Muscle of arm (tissue), 1 donor: ENCODE measurements at regions not wholly inside any gene's neighbourhood (a gene's known extent, or its start where the extent isn't known, plus 50 kb on each side); places are given as distances from the start of the nearest gene placed in this dataset.

Experiments used
- DNase-seq: peaks from one replicate; pipeline ENCODE4 v3.0.0-alpha.2; 2013

DNA sequence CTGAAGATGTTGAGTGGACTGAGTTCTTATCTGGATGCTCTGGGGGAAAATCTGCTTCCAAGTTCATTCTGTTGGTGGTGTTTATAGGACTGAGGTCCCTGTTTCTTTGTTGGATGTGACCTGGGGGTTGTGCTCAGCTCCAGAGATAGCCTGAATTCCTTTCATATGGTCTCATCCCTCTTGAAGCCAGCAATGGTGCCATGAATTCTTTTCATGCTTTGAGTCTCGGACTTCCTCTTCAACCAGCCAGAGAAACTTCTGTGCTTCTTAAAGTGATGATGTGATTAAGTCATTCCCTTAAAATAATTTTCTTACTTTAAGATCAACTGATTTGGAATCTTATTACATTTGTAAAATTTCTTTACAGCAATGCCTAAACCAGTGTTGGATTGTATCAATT, 233.8 kb upstream of the UGT8 start:
- no peak for DNase-seq

DNA sequence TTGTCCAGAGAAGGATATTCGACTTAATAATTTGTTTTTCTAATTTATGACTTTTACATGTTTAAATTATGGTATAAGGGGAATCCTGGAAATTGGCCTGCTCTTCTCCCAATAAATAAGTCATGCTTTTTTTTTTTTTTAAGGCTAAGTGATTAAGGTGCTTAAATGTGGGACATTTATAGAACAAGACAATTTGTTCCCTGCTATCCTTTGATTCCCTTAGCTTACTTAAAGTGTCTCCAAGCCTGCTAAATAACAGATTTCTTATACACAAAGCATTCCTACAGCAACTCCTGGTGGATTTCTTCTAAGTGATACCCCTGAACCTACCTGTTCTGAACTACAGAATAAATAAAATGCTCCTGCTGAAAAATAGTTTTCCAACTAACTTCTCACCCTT, 233.0 kb upstream of the UGT8 start:
- no peak for DNase-seq

DNA sequence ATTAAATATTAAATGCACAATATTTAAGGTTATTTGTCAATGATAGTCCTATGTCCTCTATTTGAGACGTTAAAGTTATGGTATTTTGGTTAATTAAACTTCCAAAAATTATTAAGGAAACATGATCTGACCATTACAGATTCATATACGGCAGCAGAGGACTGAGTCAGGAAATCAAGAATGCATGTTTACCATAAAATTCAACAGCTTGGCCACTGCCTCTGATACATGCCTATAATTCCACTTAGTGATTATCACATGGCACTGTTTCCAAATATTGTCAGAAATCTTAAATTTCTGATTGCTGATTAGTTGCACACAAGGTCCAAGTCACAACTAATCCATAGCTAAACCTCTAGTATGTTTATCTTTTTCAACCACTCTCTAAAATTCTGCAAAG, 232.2 kb upstream of the UGT8 start:
- DNase-seq: no peak

DNA sequence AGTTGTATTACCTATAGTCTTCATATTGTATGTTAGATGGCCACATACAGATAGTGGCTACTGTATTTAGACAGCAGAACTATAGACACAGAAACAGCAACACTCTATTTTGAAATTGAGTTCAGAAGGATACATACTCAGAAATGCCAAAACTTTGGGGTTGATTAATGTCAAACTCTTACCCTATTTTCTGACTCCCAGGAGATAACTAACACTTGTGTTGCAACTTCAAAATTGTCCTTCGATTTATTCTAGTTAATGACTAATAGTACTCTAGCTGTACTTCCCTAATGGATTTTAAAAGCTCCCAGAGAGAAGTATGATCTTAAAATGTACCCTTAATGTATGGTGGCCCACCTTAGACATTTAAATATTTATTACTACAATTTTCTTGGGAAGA, 229.9 kb upstream of the UGT8 start:
- no peak for DNase-seq

DNA sequence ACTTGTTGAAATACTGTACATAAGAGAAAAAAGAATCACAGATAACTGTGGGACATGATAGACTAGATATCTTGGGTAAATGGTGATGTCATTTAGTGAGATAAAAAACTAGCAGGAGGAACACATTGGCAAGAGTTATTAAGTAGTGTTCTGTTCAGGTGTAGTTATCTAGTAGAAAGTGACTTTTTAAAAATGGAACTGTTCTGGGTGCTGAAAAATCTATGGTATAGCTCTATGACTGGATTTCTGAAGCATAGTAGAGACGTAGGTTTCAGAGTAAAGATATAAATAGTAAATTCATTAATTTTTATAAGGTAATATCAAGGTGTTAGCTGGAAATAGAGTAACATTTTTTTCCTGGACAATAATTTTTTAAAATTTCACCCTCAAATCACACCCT, 225.1 kb upstream of the UGT8 start:
- no peak for DNase-seq

DNA sequence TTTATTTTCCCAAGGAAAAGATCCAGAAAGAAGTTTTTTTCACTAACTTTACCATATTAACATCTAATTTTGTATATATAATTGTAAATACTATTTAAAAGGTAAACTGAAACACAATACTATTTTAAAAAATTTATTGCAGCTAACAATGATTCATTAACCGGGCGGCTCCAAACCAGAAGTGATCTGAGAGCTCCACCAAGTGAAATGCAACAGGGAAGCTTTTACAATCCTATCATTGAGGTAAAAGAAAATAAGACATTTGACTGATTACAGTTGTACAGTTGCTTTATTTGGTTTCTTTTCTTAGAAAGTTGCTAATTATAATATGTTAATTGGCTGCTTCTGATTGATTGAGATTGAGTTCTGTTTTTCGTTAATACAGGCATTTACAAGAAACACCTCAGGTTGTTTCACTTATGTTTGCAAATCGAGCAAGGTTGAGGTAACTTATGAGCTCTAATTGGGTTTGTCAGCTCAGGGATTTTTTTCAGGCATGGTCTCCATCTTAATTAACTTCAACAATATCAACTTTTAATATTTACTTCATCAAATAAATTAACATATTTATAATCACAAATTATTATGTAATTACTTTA, 220.2 kb upstream of the UGT8 start:
- DNase-seq: peak; percentile 38

DNA sequence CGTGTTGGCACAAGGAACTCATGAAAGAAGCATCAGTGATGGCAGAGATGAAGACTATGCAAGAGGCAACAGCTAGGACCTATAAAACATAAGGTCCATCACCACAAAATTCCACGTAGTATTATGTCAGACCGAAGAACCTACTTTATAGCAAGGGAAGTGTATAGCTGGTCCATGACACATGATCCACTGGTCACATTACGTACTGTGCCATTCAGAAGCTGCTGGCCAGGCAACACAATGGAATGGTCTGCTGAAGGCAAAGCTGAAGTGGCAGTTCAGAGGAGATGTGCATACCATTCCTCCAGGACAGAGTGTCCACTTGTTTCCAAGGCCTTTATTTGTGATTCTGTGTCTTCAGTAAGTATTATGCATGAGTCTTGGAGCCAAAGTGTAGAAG, 215.5 kb upstream of the UGT8 start:
- DNase-seq: no peak

DNA sequence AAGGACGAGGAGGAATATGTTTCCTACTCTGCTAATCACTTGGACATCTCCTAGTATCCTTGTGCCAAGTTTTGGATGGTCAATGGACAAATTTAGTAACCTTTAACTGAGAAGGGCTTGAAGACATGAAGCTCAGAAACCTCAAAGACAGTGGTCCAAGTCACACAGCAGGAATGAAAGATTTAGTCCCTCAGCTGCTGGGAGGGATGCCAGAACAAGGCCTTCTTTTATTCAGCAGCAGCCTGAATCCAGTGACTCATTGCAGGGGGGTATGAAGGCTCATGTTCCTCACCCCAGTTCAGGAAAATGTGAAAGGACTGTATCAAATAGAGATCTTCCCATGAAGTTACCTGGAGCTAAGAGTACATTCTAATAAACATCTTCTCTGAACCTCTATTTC, 214.9 kb upstream of the UGT8 start:
- DNase-seq: no peak

DNA sequence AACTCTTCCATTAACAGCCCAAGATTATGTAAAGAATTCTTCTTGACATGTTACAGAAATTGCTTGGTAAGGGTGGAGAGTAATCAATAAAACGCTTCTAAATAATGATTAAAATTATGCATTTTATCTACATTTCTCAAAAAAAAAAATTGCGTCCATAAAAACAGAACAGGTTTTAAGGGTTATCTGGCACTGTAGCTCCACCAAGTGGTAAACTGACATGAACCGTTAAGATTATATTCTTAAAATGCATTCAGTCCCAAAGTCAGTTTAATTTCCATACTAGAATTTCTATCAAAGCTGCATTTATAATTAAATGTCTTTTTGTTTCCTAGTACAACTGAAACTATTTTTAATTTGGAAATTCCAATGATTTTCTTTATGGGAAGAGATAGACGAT, 214.0 kb upstream of the UGT8 start:
- peak; percentile 43 for DNase-seq

DNA sequence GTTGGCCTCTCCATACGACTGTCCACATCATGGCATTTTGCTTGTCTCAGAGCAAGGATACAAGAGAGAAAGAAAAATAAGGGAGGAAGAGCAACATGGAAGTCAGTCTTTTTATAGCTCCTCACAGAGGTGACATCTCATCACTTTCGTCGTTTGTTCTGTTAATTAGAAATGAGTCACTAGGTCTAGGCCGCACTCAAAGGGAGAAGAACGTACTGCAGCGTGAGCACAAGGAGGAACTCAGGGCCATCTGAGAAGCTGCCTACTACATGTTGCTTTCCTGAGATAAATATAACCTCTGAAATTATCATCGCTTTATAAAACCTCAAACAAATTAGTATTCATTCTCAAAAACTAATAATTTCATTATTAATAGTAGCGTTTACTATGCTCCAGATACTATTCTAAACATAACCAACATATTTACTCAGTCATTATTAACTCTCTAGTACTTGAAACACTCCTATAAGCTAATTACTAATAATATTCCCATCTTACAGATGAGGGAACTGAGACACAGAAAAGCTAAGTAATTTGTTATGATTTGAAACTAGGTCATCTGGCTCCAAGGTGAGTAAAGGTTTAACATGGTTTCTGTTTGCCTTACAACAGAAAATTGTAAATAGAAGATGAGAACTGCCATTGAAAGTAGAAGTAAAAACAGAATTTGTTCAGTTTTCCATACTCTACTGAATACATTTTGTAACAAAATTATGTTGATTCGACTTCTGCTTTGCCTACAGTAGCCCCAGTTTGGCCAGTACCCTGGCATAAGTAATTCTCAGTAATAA, 213.2 kb upstream of the UGT8 start:
- DNase-seq: no peak

DNA sequence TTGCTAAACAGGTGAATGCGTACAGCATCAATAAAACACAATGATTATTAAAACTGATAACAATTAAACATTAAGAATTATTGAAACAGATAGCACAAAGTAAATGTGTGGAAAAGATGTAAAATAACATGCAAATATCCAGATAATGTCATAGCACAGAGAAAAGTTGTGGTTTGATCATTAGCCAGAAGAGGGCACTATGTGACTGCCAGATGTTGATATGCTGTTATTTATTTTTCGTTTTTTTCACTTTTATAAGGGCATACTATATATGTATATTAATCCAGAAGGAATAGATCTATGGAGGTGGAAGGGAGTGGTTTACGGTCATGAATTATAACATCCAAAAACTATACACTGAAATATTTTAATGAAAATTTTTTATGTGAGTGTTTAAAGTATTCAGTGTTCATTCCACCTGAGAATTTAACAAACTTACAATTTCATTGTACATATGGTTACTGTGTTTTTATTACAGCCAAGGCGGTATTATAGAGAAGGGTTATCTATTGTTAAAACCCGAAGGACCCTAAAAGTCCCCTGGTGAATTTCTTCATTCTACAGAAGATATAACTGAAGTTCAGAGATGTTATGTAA, 211.9 kb upstream of the UGT8 start:
- peak; percentile 40 for DNase-seq

DNA sequence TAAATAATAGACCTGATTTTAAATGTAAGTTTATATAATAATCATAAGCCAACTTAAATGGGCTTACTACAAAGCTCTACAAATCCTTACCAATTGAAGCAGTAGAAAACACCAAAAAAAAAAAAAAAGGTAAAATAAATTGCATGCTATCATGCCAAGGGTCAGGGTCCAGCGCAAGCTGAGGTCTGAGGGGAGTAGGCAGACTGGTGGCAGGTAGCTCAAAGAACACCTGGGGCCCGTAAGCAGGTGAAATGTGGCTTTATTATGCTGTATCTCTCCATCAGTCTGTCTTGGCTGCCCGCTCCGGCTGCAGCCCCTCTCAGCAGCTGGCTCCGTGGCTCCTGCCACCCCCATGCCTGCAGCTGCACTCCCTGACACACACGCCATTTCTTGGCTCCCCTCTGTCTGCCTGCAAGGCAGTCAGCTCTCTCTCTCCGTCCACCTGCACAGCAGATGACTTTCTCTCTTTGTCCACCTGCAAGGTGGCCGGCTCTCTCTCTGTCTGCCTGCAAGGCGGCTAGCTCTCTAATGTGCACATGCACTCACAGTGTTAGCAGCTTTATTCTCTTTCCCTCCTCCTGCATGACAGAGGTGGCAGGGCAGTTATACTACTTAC, 209.4 kb upstream of the UGT8 start:
- no peak for DNase-seq

DNA sequence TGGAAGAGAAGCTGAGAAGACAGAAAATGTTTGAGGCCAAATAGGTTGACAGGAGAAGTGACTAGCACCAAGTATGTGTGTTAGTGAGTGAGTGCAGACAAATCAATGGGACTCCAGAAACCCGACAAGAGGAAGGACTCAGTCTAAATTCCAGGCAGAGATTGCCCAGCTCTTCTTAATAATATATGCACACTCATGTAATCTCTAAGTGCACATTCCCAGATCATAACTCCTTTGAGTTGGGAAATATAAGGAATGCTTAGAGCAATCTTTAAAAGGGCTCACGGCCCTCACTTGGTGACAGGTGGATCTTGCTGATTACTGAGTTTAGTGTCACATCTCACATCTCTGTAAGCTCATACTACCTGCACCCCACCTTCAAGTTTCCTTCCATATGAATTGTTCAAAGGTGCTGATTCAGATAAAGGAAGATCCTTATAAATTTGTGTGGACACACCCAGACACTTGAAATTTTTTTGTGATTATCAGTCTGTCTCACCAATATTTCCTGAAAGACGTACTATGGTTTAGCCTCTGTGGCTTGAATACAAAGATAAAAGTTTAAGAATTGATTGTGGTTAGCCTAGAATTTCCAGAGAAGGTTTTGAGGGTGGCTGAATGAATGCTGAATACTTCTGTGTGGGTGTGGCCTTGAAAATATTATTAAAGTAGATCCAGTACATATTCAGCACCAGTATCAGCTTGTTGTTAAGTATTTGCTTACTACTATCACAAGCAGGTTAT, 205.1 kb upstream of the UGT8 start:
- no peak for DNase-seq

DNA sequence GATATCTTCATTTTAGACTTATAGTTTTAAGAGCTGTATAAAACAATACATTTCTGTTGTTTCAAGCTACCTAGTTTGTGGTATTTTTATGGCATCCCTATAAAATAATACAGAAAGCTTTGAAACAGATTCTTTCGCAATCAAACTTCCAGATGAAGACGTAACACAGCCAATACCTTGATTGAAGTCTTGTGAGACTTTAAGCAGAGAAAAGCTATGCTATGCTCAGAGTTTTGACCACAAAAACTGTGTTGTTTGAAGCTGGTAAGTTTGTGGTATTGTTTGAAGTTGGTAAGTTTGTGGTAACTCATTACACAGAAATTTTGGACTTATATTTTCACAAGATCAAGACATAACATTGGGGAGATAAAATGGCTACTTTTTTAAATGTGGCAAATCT, 201.8 kb upstream of the UGT8 start:
- DNase-seq: no peak

DNA sequence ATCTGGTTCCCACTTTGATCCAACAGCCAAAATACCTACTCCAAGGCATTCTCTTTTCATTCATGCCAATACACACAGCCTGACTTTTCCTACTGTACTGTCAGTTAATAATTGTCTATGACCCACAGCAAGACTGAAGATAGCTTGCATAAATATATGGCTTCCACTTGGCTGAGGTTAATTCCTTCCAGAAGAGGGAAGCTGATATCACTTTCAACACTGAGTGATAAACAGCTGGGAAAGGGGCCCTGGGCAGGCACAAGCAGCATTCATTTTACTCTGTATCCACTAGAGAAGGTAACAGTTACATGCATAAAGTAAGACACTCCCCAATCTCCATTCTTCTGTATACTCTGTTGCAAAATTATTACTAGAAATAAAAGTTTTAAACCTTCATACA, 200.2 kb upstream of the UGT8 start:
- no peak for DNase-seq

DNA sequence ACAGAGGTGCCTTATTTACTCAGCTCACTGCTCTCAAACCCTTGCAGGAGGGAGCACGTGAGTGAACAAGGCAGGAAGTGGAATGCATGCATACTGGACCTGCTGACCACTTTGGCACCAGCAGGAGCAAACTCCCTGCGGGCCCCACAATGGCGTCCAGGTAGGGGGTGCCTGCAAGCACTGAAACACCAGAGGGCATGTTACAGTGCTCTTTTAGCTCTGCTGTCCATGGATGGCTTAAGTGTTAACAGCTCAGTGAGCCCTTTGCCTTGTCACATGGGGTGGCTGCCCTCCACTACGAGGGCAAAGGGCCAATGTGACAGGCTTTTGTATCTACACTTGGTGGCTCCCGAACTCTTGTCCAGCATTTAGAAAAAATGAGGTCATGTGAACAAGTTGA, 199.5 kb upstream of the UGT8 start:
- no peak for DNase-seq

DNA sequence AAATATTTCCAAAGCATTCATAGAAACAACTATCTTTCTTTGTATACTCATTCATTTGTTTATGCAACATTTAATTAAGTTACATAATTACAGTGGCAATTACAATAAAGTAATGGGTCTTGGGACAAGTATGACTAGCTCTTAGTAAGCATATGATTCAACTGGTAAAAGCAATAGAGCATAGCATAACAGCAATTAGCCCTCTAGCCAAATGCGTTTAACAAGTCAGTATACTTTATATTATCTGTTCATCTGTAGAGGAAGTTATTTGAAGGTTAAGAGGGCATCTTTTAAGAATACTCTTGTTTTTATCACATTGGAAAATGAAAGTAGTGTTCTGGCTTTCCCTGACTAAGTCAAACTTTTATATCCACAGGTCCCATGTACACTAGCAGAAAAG, 198.1 kb upstream of the UGT8 start:
- DNase-seq: no peak

DNA sequence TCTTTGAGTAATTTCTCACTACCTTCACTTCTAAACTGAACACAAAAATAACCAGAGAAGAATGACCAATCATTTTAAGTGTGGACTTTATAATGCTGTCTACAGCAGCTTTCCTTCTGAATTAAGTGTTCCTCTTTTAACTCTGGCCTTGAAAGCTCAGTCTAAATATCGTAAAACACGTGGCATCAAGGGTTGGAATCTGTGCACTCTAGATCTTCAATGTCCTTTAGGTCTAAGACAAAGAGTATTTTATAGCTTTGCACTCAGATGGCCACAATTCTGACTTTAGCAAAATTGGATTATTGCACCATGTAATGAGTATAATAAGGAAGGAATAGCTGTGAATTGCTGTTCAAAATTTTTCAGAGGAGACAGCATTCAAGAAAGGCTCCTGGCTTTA, 197.1 kb upstream of the UGT8 start:
- no peak for DNase-seq

DNA sequence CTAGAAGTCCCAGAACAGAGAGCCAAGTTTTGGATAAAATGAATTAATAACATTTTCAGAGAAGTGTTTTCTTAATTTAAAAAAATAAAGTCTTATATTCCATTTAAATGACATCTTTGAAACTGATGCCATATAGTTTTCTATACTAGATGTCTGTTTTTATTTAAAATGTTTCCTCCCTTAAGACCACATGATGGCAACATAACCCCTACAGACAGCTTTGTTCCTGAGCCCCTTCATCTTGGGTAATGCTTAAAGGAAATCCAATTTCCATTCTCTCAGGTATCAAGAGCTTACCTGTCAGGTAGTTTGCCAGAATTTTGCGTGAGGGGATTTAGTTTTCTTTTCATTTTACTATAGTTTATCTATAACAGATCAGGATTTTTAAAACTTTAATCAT, 181.4 kb upstream of the UGT8 start:
- no peak for DNase-seq

DNA sequence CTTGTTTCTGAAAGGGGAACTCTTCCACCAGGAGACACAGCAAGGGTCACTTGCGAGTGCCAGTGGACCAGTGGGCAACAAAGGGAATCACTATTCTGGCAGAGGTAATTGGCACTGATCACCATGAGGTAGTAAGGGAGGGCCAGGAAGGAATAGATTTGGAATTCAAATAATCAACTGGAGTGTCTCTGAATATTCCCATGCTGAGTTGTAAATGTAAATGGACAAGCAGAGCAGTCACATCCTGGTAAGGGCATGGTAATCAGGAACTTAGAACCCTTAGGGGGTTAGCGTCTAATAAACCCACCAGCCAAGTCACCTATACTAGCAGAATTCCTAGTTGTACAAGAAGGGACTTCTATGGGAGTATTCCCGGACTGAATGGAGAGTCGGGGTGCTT, 178.5 kb upstream of the UGT8 start:
- no peak for DNase-seq

DNA sequence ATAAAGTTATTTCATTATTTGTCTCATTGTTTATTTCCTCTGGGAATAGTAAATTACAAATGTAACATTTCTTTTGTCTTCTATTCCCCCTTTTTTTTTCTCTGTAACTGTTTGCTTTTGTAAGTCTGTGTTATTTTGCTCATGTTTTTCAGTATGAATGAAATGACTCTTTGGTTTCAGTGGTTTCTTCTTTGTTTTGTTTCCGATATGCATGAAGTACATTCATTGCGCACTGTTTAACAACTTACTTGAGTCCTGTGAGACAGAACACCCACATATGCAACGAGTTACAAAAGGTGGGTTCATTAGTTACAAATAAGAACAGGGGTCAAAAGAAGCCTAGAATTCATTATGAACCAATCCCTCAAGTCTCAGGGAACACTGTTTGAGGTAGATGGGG, 175.0 kb upstream of the UGT8 start:
- no peak for DNase-seq

DNA sequence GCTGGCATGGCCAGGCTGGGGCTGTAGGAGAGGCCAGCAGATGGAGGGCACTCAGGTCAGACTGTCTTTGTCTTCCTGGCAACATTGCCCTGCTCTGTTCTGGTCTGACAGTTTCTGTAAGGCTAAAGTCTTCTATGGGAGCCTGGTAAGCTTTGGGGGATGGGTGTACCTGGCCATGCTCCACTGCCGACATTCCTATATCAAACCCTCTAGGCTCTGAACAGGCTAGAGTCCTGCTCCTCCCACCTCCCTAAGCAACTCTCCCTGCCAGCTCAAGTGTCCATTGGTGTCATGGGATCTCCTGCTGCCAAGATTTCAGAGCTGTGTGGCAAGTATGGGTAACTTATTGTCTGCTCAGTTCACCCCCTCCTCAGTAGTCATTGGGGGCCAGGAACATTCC, 163.5 kb upstream of the UGT8 start:
- DNase-seq: no peak

DNA sequence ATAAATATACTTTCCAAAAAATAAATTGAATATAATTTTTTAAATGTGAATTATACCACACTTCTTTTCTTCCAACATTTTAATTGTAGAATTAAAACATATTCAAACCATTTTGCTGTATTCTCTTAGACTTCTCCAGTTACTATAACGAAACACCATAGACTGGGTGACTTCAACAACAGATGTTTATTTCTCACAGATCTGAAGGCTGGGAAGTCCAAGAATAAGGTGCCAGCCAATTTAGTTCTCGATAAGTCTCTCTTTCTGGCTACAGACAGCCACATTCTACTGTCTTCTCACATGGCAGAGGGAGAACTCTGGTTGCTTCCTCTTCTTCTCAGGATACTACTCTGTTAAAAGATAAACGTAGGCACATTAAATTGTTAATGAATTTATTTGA, 155.8 kb upstream of the UGT8 start:
- DNase-seq: no peak
